BE2C (cell line): ENCODE measurements at regions not wholly inside any gene's neighbourhood (a gene's known extent, or its start where the extent isn't known, plus 50 kb on each side); places are given as distances from the start of the nearest gene placed in this dataset.
"Not testable (repeated sequence)": the region's sequence is repeated elsewhere in the genome, so short reads cannot be mapped to it uniquely, and the experiment has no call there.

Experiments used
- DNase-seq: peaks from one replicate; pipeline ENCODE4 v3.0.0-alpha.2; 2020
- H3K27me3 ChIP-seq: fragments of 250-450 bp; sonication (Bioruptor Pico); 2 replicates; pipeline ENCODE4 v1.5.1; 2020; ENCODE audit warnings: mild to moderate bottlenecking
- H3K36me3 ChIP-seq: fragments of 250-450 bp; sonication (Bioruptor Pico); 2 replicates; pipeline ENCODE4 v1.5.1; 2020; ENCODE audit warnings: mild to moderate bottlenecking
- H3K4me1 ChIP-seq: fragments of 250-450 bp; sonication (Bioruptor Pico); 2 replicates; pipeline ENCODE4 v1.5.1; 2020
- H3K4me3 ChIP-seq: 2 replicates; pipeline ENCODE4 v1.5.1; 2011; ENCODE audit warnings: low read depth, low read length
- H3K9me3 ChIP-seq: fragments of 250-450 bp; sonication (Bioruptor Pico); 2 replicates; pipeline ENCODE4 v1.5.1; 2020
- CTCF ChIP-seq: IDR thresholded peaks from 2 replicates; pipeline ENCODE4 v1.5.1; 2012; ENCODE audit warnings: mild to moderate bottlenecking, low read depth, low read length

- Histone ChIP-seq H3K27me3 (peaks cover 2% of the 10 kb centered on the region; the same call in 1 of the 2 replicates), H3K36me3 (no peaks in the 10 kb centered on the region), H3K4me1 (no peaks in the 10 kb centered on the region), H3K9me3 (no peaks in the 10 kb centered on the region), H3K4me3 (no peak overlapping the region)
- peak; percentile 68 for TF ChIP-seq CTCF
- peak; percentile 61 for DNase-seq
These were observed 325.0 kb upstream of the ESRRG start for GRCh38 chr1:217048104-217048707.

- H3K36me3 ChIP-seq, result no peaks in the 10 kb centered on the region
- H3K27me3 ChIP-seq, result 0 out of 2 replicates have a peak, but pooled peaks cover 2% of the 10 kb centered on the region
- no peak for TF ChIP-seq CTCF
- no peak overlapping the region for H3K4me3 ChIP-seq
- no peaks in the 10 kb centered on the region for H3K4me1 ChIP-seq
- DNase-seq, result no peak
- no peaks in the 10 kb centered on the region; the same call in 1 of the 2 replicates for H3K9me3 ChIP-seq
These were observed 317.7 kb upstream of the ESRRG start for GRCh38 chr1:217040711-217041455.

- TF ChIP-seq CTCF, result no peak
- H3K4me1 ChIP-seq, result no peaks in the 10 kb centered on the region
- H3K9me3 ChIP-seq, result no peaks in the 10 kb centered on the region; the same call in 1 of the 2 replicates
- DNase-seq, result no peak
- H3K36me3 ChIP-seq, result no peaks in the 10 kb centered on the region
- 0 out of 2 replicates have a peak, but pooled peaks cover 2% of the 10 kb centered on the region for H3K27me3 ChIP-seq
- H3K4me3 ChIP-seq, result no peak overlapping the region
These were observed 316.7 kb upstream of the ESRRG start for GRCh38 chr1:217039926-217040325.

- not testable (repeated sequence) for H3K4me3 ChIP-seq, DNase-seq
These were observed 315.9 kb upstream of the ESRRG start for GRCh38 chr1:217039139-217039538.

GRCh38 chr1:217036757-217037156 is 313.5 kb upstream of the ESRRG start:
- no peaks in the 10 kb centered on the region for H3K4me1 ChIP-seq
- no peak for TF ChIP-seq CTCF
- H3K27me3 ChIP-seq, result no peaks in the 10 kb centered on the region
- H3K36me3 ChIP-seq, result no peaks in the 10 kb centered on the region
- H3K9me3 ChIP-seq, result no peaks in the 10 kb centered on the region; the same call in 1 of the 2 replicates
- H3K4me3 ChIP-seq, result no peak overlapping the region
- DNase-seq, result no peak

More at GRCh38 chr1:217039139-217039538, 315.9 kb upstream of the ESRRG start:
- not testable (repeated sequence) for H3K4me1 ChIP-seq, H3K27me3 ChIP-seq, H3K9me3 ChIP-seq, H3K36me3 ChIP-seq

- Histone ChIP-seq H3K27me3 (no peaks in the 10 kb centered on the region), H3K4me1 (no peaks in the 10 kb centered on the region), H3K36me3 (no peaks in the 10 kb centered on the region), H3K9me3 (no peaks in the 10 kb centered on the region), H3K4me3 (no peak overlapping the region)
- no peak for TF ChIP-seq CTCF
- no peak for DNase-seq
These were observed 309.6 kb upstream of the ESRRG start for GRCh38 chr1:217032715-217033367.
